Tongue (tissue), 1 donor: ENCODE measurements at regions not wholly inside any gene's neighbourhood (a gene's known extent, or its start where the extent isn't known, plus 50 kb on each side); places are given as distances from the start of the nearest gene placed in this dataset.
"Not testable (repeated sequence)": the region's sequence is repeated elsewhere in the genome, so short reads cannot be mapped to it uniquely, and the experiment has no call there.

ENCODE experiments used
- DNase-seq: peaks from one replicate; pipeline ENCODE4 v3.0.0-alpha.2; 2015

- DNase-seq: no peak
Measured at GRCh38 chr1:183753464-183753891, 51.4 kb upstream of the RGL1 start.

- no peak for DNase-seq
Measured at GRCh38 chr1:183744132-183744913, 60.6 kb upstream of the RGL1 start.

- DNase-seq: no peak
Measured at GRCh38 chr1:183742355-183742754, 62.6 kb upstream of the RGL1 start.

- DNase-seq: peak; percentile 69
Measured at GRCh38 chr1:183739741-183740271, 65.1 kb upstream of the RGL1 start.

- no peak for DNase-seq
Measured at GRCh38 chr1:183739082-183739481, 65.8 kb upstream of the RGL1 start.

- DNase-seq: not testable (repeated sequence)
Measured at GRCh38 chr1:183737916-183738315, 67.0 kb upstream of the RGL1 start.

GRCh38 chr1:183736343-183736742 lies 68.6 kb upstream of the RGL1 start:
- DNase-seq: no peak

GRCh38 chr1:183735069-183735860 lies 69.7 kb upstream of the RGL1 start:
- DNase-seq: no peak

GRCh38 chr1:183734543-183735036 lies 70.3 kb upstream of the RGL1 start:
- DNase-seq: peak; percentile 75

- DNase-seq: peak; percentile 57
Measured at GRCh38 chr1:183733715-183734114, 71.2 kb upstream of the RGL1 start.

- DNase-seq: peak; percentile 87
Measured at GRCh38 chr1:183732236-183732880, 72.6 kb upstream of the RGL1 start.

- no peak for DNase-seq
Measured at GRCh38 chr1:183730886-183731573, 73.9 kb upstream of the RGL1 start.

- DNase-seq: peak; percentile 26
Measured at GRCh38 chr1:183730107-183730724, 74.7 kb upstream of the RGL1 start.

GRCh38 chr1:183726825-183727224 lies 73.7 kb upstream of the APOBEC4 start:
- DNase-seq: no peak

- DNase-seq: no peak
Measured at GRCh38 chr1:183724350-183725042, 71.4 kb upstream of the APOBEC4 start.

GRCh38 chr1:183723571-183723970 lies 70.5 kb upstream of the APOBEC4 start:
- DNase-seq: peak; percentile 26

GRCh38 chr1:183721041-183721440 lies 67.9 kb upstream of the APOBEC4 start:
- no peak for DNase-seq

GRCh38 chr1:183720028-183720427 lies 66.9 kb upstream of the APOBEC4 start:
- DNase-seq: no peak

- DNase-seq: no peak
Measured at GRCh38 chr1:183719289-183719688, 66.2 kb upstream of the APOBEC4 start.

GRCh38 chr1:183716286-183716685 lies 63.2 kb upstream of the APOBEC4 start:
- no peak for DNase-seq
